ENCODE measurements at regions not wholly inside any gene's neighbourhood (a gene's known extent, or its start where the extent isn't known, plus 50 kb on each side); places are given as distances from the start of the nearest gene placed in this dataset.

DNA sequence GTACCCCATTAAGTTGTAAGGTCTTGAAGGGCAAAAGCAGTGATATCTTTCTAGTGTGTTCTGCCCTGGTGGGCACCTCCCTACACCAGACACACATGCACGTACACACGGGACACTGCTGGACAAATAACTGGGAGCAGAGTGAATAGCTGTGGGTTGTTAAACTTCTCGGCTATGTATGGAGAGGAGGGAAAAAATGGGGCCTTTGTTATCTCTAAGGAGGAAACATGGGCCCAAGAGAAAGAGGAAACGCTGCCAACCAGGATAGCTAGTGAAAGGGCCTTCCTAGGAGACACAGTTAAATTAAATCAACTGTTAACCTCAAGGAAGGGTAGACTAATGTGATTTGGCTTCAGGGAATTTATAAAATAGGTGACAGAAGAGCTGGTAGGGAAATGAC is 169.7 kb downstream of the MYLK4 start:
- Histone ChIP-seq H3K27ac (no peak overlapping the region), H3K4me3 (no peak overlapping the region), H3K9me3 (replicated peaks in 1 of 3) (peaks cover 0 to 3% (median 0%) of the 10 kb centered on the region in 3 donors), H3K27me3 (no peaks in the 10 kb centered on the region), H3K4me1 (replicated peaks in 1 of 2) (no peaks in the 10 kb centered on the region), H3K36me3 (replicated peaks in 1 of 2) (no peaks in the 10 kb centered on the region)
- intact Hi-C loops (cut with DNase I), result no loop called here
- no peak for DNase-seq
- 79 to 87% (median 84%) methylated on average over 4 of the region's 4 CpGs for WGBS, 4 donors
- TF ChIP-seq POLR2A (IDR thresholded peaks at IDR 0.05), result no peak
- TF ChIP-seq, protein P1, sequence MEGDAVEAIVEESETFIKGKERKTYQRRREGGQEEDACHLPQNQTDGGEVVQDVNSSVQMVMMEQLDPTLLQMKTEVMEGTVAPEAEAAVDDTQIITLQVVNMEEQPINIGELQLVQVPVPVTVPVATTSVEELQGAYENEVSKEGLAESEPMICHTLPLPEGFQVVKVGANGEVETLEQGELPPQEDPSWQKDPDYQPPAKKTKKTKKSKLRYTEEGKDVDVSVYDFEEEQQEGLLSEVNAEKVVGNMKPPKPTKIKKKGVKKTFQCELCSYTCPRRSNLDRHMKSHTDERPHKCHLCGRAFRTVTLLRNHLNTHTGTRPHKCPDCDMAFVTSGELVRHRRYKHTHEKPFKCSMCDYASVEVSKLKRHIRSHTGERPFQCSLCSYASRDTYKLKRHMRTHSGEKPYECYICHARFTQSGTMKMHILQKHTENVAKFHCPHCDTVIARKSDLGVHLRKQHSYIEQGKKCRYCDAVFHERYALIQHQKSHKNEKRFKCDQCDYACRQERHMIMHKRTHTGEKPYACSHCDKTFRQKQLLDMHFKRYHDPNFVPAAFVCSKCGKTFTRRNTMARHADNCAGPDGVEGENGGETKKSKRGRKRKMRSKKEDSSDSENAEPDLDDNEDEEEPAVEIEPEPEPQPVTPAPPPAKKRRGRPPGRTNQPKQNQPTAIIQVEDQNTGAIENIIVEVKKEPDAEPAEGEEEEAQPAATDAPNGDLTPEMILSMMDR (IDR thresholded peaks at IDR 0.05), result no peak

DNA sequence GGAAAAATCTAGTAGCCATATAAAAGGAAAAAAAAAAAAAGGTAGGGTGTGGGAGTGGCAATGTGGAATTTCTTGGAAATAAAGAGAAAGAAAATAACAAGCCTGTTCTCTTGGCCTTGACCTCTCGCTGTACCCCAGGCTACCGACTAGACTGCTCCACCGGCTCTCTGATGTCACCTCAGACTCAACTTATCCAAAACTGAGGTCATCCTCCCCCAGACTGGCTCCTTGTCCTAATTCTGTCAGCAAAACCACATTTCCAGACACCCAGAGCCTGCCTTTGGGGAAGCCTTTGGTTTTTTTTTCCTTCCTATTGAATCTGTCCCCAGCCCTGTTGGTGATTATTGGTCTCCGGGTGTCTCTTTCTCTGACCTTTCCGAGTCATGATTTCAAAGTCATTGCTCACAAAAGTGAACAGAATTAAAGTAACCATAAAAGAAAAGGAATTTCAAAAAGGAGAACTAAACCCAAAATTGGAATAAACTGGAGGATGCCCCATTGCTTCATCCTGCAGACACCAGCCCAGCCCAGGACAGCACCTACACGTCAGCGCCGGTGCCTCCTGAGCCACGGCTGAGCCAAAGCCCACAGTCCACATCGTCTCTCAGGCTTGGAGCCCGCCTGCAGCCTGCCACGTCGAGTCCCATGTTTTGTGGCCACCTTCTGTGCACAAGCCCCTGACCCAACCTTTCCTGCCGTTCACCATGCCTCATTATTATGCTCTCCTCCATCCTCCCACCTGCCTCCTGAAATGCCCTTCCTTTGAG is 170.7 kb downstream of the MYLK4 start:
- H3K4me1 ChIP-seq (replicated peaks in 1 of 2), result no peaks in the 10 kb centered on the region
- TF ChIP-seq POLR2A (IDR thresholded peaks at IDR 0.05), result no peak
- TF ChIP-seq, protein P1 (IDR thresholded peaks at IDR 0.05), result no peak
- peaks cover 0 to 3% (median 0%) of the 10 kb centered on the region in 3 donors for H3K9me3 ChIP-seq (replicated peaks in 1 of 3)
- peak in 2 of 7 donors; percentile 20 to 39 for DNase-seq
- 71 to 79% (median 77%) methylated on average over 14 of the region's 14 CpGs for WGBS, 4 donors
- H3K27ac ChIP-seq, result no peak overlapping the region
- no peaks in the 10 kb centered on the region for H3K27me3 ChIP-seq
- H3K36me3 ChIP-seq (replicated peaks in 1 of 2), result no peaks in the 10 kb centered on the region
- no peak overlapping the region for H3K4me3 ChIP-seq
- intact Hi-C loops (cut with DNase I), result no loop called here

DNA sequence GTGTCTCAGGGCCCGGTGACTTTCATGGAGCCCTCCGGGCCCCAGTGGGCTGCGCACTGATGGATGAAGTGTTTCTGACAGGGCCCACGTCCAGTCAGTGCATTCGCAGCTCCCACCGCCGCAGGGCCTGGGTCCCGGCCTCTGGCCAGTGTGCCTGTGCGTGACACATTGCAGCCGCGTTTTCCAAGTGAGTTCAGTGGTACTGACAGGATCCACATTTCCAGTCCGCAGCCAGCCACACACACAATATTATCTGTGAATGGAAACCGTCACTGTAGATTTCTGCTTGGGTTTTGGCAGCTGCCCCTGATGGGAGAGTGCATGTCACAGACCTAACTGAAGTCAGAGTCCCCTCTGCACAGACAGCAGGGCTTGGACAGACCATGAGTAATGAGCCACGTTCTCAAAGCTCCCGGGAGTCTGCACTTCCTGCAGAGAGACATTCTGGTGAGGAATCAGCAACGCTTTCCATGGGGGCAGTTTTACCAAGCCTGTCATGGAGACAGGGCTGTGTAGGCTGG is 171.4 kb downstream of the MYLK4 start:
- H3K4me3 ChIP-seq, result no peak overlapping the region
- no peaks in the 10 kb centered on the region for H3K36me3 ChIP-seq (replicated peaks in 1 of 2)
- DNase-seq, result peak in 2 of 7 donors; percentile 23 to 29
- WGBS, 4 donors, result 65 to 74% (median 66%) methylated on average over 14 to 16 of the region's 16 CpGs
- intact Hi-C loops (cut with DNase I), result no loop called here
- no peaks in the 10 kb centered on the region for H3K4me1 ChIP-seq (replicated peaks in 1 of 2)
- H3K9me3 ChIP-seq (replicated peaks in 1 of 3), result no peaks in the 10 kb centered on the region
- no peaks in the 10 kb centered on the region for H3K27me3 ChIP-seq
- H3K27ac ChIP-seq, result no peak overlapping the region
- TF ChIP-seq, protein P1 (IDR thresholded peaks at IDR 0.05), result no peak
- no peak for TF ChIP-seq POLR2A (IDR thresholded peaks at IDR 0.05)

DNA sequence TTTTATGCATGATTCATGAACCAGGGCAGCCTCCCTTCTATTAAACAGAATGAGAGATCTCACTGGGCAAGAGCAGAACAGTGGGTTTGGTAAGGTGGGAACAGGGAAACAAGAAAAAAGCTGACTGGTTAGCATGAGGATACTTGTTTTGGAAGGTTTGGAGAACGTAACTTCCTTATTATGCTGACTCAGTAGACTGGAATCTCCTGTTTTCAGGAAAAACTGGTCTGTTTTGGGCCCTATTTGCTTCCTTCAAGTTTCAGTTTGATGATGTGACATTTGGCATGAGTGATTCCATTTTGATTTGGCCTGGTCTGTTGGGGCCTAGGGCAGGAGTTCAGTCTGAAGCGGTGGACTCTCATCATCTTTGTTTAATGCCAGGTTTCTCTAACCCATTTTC is 172.0 kb downstream of the MYLK4 start:
- H3K4me1 ChIP-seq (replicated peaks in 1 of 2), result no peaks in the 10 kb centered on the region
- TF ChIP-seq, protein P1 (IDR thresholded peaks at IDR 0.05), result no peak
- no peak for TF ChIP-seq POLR2A (IDR thresholded peaks at IDR 0.05)
- peaks cover 0 to 3% (median 0%) of the 10 kb centered on the region in 3 donors for H3K9me3 ChIP-seq (replicated peaks in 1 of 3)
- WGBS, 4 donors, result 76 to 85% (median 84%) methylated on average over 2 of the region's 2 CpGs
- intact Hi-C loops (cut with DNase I), result no loop called here
- H3K27ac ChIP-seq, result no peak overlapping the region
- no peaks in the 10 kb centered on the region for H3K27me3 ChIP-seq
- DNase-seq, result no peak
- no peaks in the 10 kb centered on the region for H3K36me3 ChIP-seq (replicated peaks in 1 of 2)
- H3K4me3 ChIP-seq, result no peak overlapping the region

Data from adrenal gland (tissue), 9 donors.